SK-N-SH treated with all-trans-retinoic acid at 6 μM for 48 hours (cell line): ENCODE measurements at regions not wholly inside any gene's neighbourhood (a gene's known extent, or its start where the extent isn't known, plus 50 kb on each side); places are given as distances from the start of the nearest gene placed in this dataset.

Source experiments
- ATAC-seq: fragments of 200-7000 bp; cut with Tn5 transposase; 3 replicates; pipeline ENCODE4 v1.9.1; 2020; ENCODE audit warnings: mild to moderate bottlenecking, moderate library complexity
- ARNTL ChIP-seq: fragments of 450-650 bp; formaldehyde crosslinking; IDR thresholded peaks from 2 replicates; pipeline ENCODE4 v1.5.0; 2020; ENCODE audit warnings: low read depth, mild to moderate bottlenecking, moderate library complexity, borderline replicate concordance
- BACH2 ChIP-seq: fragments of 250-450 bp; sonication (Bioruptor Pico); IDR thresholded peaks from 2 replicates; pipeline ENCODE4 v1.9.0; 2021; ENCODE audit warnings: mild to moderate bottlenecking, borderline replicate concordance
- CREB5 ChIP-seq: fragments of 250-450 bp; sonication (Bioruptor Pico); IDR thresholded peaks from 2 replicates; pipeline ENCODE4 v1.5.1; 2020; ENCODE audit warnings: low read depth, mild to moderate bottlenecking, moderate library complexity
- CSDC2 ChIP-seq: fragments of 250-450 bp; sonication (Bioruptor Pico); IDR thresholded peaks from 2 replicates; pipeline ENCODE4 v1.5.0; 2020; ENCODE audit warnings: mild to moderate bottlenecking, moderate library complexity
- CSRNP3 ChIP-seq: fragments of 250-450 bp; sonication (Bioruptor Pico); IDR thresholded peaks from 2 replicates; pipeline ENCODE4 v1.5.1; 2021; ENCODE audit warnings: mild to moderate bottlenecking, moderate library complexity
- ESRRG ChIP-seq: fragments of 250-450 bp; sonication (Bioruptor Pico); IDR thresholded peaks from 2 replicates; pipeline ENCODE4 v1.6.1; 2021; ENCODE audit warnings: mild to moderate bottlenecking
- GLIS3 ChIP-seq: fragments of 250-450 bp; sonication (Bioruptor Pico); IDR thresholded peaks from 2 replicates; pipeline ENCODE4 v1.5.0; 2020; ENCODE audit warnings: mild to moderate bottlenecking, moderate library complexity
- OSR1 ChIP-seq: fragments of 250-450 bp; sonication (Bioruptor Pico); IDR thresholded peaks from 2 replicates; pipeline ENCODE4 v1.8.0; 2022; ENCODE audit warnings: moderate library complexity, mild to moderate bottlenecking, inconsistent platforms
- PPARA ChIP-seq: fragments of 250-450 bp; sonication (Bioruptor Pico); IDR thresholded peaks from 2 replicates; pipeline ENCODE4 v1.5.0; 2020; ENCODE audit warnings: mild to moderate bottlenecking, borderline replicate concordance
- TCF4 ChIP-seq: fragments of 250-450 bp; sonication (Bioruptor Pico); IDR thresholded peaks from 2 replicates; pipeline ENCODE4 v1.8.0; 2021; ENCODE audit warnings: mild to moderate bottlenecking, moderate library complexity, borderline replicate concordance
- TOX ChIP-seq: fragments of 250-450 bp; sonication (Bioruptor Pico); IDR thresholded peaks from 2 replicates; pipeline ENCODE4 v1.8.0; 2021; ENCODE audit warnings: mild to moderate bottlenecking, moderate library complexity, borderline replicate concordance
- ZC3H10 ChIP-seq: fragments of 250-450 bp; sonication (Bioruptor Pico); IDR thresholded peaks from 2 replicates; pipeline ENCODE4 v1.5.1; 2021; ENCODE audit warnings: mild to moderate bottlenecking, moderate library complexity
- ZFP3 ChIP-seq: fragments of 250-450 bp; sonication (Bioruptor Pico); IDR thresholded peaks from 2 replicates; pipeline ENCODE4 v1.5.0; 2020; ENCODE audit warnings: mild to moderate bottlenecking, moderate library complexity
- ZFP30 ChIP-seq: fragments of 450-650 bp; formaldehyde crosslinking; IDR thresholded peaks from 2 replicates; pipeline ENCODE4 v1.5.0; 2022; ENCODE audit warnings: mild to moderate bottlenecking, moderate library complexity
- ZNF565 ChIP-seq: fragments of 450-650 bp; formaldehyde crosslinking; conservative IDR thresholded peaks from 2 replicates; pipeline ENCODE4 v1.5.0; 2020; ENCODE audit warnings: low read depth, mild to moderate bottlenecking, moderate library complexity
- ZNF8 ChIP-seq: fragments of 450-650 bp; formaldehyde crosslinking; IDR thresholded peaks from 2 replicates; pipeline ENCODE4 v1.5.0; 2020; ENCODE audit warnings: mild to moderate bottlenecking, moderate library complexity
- TF ChIP-seq, protein P1 (sequence below): fragments of 250-450 bp; sonication (Bioruptor Pico); IDR thresholded peaks from 2 replicates; pipeline ENCODE4 v1.8.0; 2020; ENCODE audit warnings: mild to moderate bottlenecking, moderate library complexity, borderline replicate concordance
- TF ChIP-seq, protein P2 (sequence below): fragments of 250-450 bp; sonication (Bioruptor Pico); IDR thresholded peaks from 2 replicates; pipeline ENCODE4 v1.8.0; 2021; ENCODE audit warnings: low read depth, mild to moderate bottlenecking, moderate library complexity, borderline replicate concordance

DNA sequence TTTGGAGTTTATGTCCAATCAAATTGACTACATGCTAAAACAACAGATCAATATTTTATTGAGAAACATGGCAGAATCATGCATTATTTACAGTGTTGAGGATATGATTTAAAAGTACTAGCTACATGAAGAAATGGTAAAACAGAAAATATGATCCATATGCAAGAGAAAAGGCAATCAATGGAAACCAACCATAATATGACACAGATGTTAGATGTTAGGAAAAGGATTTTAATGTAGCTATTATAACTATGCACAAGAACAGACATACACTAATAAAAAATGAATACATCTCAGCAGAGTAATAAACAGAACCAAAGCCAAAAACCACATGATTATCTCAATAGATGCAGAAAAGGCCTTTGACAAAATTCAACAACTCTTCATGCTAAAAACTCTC lies 166.2 kb upstream of the CACNA2D1 start:
- no peak for TF ChIP-seq BACH2
- no peak for TF ChIP-seq PPARA (CRISPR knock-in tag)
- TF ChIP-seq ESRRG (CRISPR knock-in tag): no peak
- TF ChIP-seq CSRNP3: no peak
- TF ChIP-seq GLIS3 (CRISPR knock-in tag): no peak
- no peak for TF ChIP-seq TCF4 (CRISPR knock-in tag)
- no peak for ATAC-seq

DNA sequence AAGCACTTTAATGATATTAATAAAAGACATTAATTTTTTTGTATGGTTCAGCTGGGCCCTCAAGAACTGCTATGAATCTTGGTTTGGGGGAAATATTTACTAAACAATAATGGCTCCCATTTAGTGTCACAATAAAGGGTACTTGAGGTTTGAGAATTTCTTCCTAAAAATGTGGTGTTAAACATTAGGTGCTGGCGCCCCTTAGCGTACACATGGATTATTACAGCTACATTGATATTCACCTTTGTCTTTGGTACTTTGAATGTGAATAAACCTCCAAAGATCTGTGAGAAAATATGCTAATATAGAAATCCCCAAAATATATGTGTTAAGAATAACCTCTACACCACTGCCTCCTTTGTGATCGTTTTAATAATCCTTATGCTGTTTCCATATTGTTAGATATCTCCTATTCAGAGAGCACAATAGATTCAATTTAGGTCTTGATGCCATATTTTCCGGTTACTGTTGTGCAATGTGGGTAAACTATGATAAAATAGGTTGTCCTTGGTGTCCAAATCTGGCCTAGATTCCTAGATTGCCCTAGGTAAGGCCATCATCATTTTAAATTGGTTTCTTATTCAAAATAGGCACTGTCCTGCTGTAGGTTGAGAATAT lies 161.8 kb upstream of the CACNA2D1 start:
- peak; percentile 56; the same call in 2 of the 3 replicates for ATAC-seq
- TF ChIP-seq ZFP30 (CRISPR knock-in tag): no peak
- TF ChIP-seq PPARA (CRISPR knock-in tag): no peak
- TF ChIP-seq ZC3H10: no peak
- TF ChIP-seq ARNTL (CRISPR knock-in tag): no peak
- no peak for TF ChIP-seq ZNF8
- TF ChIP-seq CSDC2 (CRISPR knock-in tag): no peak
- TF ChIP-seq, protein P1, sequence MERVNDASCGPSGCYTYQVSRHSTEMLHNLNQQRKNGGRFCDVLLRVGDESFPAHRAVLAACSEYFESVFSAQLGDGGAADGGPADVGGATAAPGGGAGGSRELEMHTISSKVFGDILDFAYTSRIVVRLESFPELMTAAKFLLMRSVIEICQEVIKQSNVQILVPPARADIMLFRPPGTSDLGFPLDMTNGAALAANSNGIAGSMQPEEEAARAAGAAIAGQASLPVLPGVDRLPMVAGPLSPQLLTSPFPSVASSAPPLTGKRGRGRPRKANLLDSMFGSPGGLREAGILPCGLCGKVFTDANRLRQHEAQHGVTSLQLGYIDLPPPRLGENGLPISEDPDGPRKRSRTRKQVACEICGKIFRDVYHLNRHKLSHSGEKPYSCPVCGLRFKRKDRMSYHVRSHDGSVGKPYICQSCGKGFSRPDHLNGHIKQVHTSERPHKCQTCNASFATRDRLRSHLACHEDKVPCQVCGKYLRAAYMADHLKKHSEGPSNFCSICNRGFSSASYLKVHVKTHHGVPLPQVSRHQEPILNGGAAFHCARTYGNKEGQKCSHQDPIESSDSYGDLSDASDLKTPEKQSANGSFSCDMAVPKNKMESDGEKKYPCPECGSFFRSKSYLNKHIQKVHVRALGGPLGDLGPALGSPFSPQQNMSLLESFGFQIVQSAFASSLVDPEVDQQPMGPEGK (CRISPR knock-in tag): no peak
- TF ChIP-seq OSR1 (CRISPR knock-in tag): no peak
- no peak for TF ChIP-seq CSRNP3
- TF ChIP-seq TCF4 (CRISPR knock-in tag): no peak

- TF ChIP-seq, protein P1 (CRISPR knock-in tag): no peak
- TF ChIP-seq PPARA (CRISPR knock-in tag): no peak
- no peak for TF ChIP-seq ZC3H10
- TF ChIP-seq CREB5 (CRISPR knock-in tag): no peak
- no peak for TF ChIP-seq ZFP3 (CRISPR knock-in tag)
- TF ChIP-seq ZNF565 (CRISPR knock-in tag): no peak
- no peak for TF ChIP-seq TOX (CRISPR knock-in tag)
- no peak for TF ChIP-seq ARNTL (CRISPR knock-in tag)
- TF ChIP-seq, protein P2, sequence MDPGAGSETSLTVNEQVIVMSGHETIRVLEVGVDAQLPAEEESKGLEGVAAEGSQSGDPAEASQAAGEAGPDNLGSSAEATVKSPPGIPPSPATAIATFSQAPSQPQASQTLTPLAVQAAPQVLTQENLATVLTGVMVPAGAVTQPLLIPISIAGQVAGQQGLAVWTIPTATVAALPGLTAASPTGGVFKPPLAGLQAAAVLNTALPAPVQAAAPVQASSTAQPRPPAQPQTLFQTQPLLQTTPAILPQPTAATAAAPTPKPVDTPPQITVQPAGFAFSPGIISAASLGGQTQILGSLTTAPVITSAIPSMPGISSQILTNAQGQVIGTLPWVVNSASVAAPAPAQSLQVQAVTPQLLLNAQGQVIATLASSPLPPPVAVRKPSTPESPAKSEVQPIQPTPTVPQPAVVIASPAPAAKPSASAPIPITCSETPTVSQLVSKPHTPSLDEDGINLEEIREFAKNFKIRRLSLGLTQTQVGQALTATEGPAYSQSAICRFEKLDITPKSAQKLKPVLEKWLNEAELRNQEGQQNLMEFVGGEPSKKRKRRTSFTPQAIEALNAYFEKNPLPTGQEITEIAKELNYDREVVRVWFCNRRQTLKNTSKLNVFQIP (CRISPR knock-in tag): no peak
- no peak for TF ChIP-seq OSR1 (CRISPR knock-in tag)
- TF ChIP-seq, all 23 proteins: peak for 0
- ATAC-seq: no peak
Observed at GRCh38 chr7:82602066-82602465, 158.5 kb upstream of the CACNA2D1 start.
